HG03108 (cell line): ENCODE measurements at regions not wholly inside any gene's neighbourhood (a gene's known extent, or its start where the extent isn't known, plus 50 kb on each side); places are given as distances from the start of the nearest gene placed in this dataset.
"Not testable (repeated sequence)": the region's sequence is repeated elsewhere in the genome, so short reads cannot be mapped to it uniquely, and the experiment has no call there.

Experiments used
- ATAC-seq: cut with Tn5 transposase; IDR thresholded peaks from one replicate; pipeline ENCODE4 v1.9.1; 2021; ENCODE audit warnings: moderate library complexity; ENCODE audit not compliant: unreplicated experiment

DNA sequence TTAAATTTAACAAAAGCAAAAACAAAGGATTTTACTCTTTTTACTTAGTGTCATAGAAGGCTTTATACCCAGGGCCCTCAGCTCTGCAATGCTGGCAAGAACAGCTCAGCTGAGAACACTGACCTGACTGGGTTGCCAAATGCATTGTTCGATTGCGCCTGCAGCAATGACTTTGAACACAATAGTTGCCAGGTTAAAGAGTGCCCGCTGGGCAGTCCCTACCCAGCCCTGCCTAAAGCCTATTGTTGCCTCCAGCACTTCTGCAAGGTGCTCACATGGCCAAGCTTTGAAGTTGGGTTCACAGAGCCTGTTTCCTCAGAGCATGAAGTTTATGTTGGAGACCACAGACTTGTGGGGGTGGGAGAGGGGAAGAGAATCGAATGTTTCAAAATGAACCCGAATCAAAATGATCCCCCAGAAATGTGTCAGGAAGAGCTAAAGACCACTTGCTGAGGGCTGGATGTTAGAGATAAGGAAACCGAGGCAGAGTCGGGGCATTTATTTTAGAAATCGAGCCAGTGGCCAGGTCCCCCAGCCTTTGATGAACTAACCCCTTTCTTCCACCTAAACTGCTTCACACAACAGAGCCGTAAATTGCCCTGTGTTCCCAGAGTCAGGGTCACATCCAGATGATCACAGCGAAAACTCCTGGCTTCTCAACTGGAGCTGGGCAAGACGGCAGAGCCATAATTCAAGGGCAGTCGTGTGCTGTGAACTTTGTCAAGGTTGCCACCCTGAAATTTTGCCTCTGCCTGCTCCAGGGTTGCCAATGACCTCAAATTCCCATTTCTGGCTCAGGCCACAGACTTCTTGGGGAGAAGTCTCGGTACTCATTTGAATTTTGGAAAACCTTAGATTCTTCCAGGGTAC, 55.0 kb downstream of the FOXA2 start:
- no peak for ATAC-seq

DNA sequence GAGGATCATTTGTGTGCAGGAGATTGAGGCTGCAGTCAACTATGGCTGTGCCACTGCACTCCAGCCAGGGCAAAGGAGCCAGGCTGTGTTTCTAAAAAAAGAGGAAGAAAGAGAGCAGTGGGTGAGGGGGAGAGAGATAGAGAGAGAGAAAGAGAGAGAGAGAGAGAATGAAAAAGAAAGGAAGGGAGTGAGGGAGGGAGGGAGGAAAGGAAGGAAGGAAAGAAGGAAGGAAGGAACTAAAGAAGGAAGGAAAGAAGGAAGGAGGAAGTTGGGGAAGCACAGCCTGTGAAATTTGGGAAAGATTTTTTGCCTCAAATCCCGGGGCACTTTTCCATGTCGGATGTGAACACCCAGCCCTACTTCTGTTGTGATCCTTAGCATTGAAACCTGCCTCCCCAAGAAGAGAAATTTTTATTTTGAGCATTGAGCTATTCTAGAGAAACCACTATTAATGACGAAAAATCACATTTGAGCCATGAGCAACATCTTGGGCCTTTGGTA, 57.8 kb downstream of the FOXA2 start:
- no peak for ATAC-seq

DNA sequence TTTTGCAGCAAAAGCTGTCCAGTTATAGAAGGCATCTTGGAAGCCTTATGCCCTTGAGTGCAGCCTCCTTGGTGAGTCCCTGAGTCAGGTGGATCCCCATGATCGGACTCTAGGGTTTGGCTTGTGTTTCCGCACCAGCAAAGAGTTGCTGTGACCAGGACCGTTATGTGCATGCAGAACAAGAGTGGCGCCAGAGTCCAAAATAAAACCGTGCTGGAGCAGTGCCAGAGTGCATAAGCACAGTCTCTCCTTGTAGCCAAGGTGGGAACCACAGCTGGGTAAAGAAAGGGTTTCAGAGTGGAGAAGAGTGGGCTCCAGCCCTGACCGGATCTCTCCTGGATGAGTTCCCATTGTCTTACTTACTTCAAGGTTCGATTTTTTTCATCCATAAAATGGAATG, 58.6 kb downstream of the FOXA2 start:
- ATAC-seq: no peak

DNA sequence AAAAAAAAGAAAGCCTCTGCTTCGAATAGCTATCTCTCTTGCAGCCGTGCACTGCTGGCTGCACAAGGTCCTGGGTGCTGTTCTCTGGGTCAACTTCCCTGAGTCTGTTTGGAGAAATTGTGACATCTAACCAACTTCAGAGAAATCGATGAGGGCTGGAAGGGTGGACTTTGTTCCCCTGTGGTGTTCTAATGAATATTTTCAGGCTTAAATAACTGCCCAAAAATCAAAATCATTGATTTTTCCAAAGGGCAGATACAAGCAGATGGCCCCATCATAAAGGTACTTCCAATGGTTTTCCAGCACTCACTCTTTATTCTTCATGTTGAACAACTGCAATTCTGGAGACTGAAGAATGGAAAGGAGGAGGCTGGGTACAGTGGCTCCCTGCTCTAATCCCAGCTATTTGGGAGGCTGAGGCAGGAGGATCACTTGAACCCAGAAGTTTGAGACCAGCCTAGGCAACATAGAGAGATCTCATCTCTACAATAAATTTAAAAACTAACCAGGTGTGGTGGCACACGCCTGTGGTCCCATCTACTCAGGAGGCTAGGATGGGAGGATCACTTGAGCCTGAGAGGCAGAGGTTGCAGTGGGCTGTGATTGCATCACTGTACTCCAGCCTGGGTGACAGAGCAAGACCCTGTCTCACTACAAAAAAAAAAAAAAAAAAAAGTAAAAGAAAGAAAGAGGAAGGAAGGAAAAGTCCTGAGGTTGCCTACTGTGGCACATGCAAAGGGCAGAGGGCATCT, 59.1 kb downstream of the FOXA2 start:
- ATAC-seq: no peak

DNA sequence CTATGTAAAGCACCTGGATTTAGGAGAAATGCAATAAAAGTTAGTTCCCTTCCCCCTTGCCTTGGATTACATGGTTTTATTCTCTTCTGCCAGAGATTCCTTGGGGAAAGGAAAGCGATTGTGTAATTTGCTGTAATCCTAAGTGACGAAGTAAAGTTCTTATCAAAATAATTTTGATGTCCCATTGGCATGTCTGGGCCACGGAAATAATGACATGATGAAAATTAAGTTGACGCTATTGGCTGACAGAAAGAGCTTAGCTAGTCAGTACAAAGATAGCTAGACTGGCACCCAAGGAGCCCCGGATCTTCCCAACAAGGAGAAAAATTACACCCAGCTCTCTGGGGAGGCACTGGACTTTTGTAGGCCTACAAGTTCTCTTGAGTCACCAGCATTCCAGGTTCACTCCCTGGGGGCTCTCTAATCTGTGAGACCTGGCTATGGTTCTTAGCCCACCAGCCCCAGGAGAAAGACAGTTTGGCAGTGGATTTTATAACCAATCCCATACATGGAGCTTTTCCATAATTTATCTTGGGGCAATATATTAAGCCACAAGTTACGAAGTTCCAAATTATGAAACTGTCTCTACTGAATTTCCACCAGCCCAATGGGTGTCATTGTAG, 59.9 kb downstream of the FOXA2 start:
- no peak for ATAC-seq

DNA sequence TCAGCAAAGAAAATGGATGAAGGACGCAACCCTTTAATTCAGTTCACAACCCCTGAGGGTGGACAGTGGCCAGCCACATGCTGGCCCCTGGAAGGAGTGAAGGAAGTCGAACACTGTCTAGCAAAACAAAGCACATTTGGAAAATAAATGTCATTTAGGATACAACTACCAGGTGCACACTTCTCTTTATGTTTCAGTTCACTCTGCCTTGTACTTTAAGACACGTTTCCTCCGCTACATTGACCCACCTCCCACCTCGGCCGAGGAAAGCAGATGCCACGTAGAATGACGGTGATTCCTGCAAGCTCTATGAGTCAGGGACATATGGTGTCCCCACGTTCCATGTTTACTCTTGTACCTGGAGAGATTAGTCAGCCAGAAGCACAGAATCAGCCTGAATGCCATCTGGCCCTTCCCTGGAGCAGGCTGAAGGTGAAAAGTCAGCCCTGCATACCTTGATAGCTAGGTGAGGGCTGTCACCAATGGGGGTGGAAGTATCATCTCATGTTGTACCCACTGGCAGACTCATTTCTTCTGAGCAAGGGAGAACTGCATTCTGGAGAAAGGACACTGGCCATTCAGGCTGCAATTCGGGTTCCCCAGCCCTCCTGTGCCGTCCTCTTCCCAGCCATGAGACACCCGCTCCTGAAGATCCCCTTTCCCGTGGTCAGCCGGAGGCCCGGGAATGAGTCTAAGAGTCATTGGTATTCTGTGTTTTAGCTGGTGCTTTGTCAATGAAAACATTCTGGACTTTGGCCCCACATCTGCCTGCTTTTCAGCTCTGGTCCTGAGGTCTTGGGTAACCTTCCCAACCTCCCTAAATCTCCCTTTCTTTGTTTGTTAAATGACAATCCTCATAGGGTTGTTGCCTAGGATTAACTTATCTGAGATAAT, 60.6 kb downstream of the FOXA2 start:
- no peak for ATAC-seq

DNA sequence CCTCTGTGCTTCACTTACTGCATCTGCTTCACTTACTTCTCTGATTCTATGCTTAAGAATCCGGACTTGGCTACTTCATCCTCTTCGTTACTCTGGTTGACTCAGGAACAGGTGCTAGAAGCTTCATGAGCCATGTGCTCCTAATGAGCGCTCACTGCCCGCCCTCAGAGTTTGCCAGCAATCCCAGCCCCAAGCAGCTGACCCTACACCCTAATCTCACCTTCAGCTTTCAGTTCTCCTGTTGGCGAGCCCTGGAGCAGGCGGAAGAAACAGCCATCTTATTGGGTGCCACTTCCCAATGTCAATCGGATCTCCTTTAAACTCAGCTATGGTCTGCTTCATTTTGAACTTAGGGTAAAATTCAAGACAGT, 61.3 kb downstream of the FOXA2 start:
- no peak for ATAC-seq

DNA sequence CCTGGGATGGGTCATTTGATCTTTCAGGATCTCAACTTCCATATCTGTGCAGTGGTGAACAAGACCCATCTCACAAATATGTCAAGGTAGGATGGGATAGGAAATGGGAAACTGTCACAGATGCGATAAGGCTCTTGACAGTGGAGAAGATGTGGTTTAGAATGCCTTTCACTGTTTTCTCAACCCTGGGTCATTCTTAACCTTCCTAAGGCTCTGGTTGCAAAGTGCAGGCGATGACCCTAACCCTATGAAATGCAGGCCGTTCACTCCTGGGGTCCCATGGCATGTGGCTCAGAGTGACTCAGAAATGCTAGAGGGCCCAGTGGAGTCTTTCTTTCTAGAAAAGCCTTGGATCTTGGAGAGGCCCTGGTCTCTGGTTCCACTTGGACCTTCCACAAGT, 61.7 kb downstream of the FOXA2 start:
- ATAC-seq: no peak

DNA sequence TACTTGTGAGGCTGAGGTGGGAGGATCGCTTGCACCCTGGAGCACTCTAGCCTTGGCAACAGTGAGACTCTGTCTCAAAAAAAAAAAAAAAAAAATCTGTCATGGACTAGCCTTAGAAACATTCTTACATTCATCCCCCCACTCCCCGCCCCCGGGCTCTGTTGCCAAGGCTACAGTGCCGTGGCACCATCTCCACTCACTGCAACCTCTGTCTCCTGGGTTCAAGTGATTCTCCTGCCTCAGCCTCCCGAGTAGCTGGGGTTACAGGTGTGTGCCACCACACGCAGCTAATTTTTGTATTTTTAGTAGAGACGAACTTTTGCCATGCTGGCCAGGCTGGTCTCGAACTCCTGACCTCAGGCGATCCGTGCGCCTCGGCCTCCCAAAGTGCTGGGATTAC, 62.4 kb downstream of the FOXA2 start:
- ATAC-seq: not testable (repeated sequence)

DNA sequence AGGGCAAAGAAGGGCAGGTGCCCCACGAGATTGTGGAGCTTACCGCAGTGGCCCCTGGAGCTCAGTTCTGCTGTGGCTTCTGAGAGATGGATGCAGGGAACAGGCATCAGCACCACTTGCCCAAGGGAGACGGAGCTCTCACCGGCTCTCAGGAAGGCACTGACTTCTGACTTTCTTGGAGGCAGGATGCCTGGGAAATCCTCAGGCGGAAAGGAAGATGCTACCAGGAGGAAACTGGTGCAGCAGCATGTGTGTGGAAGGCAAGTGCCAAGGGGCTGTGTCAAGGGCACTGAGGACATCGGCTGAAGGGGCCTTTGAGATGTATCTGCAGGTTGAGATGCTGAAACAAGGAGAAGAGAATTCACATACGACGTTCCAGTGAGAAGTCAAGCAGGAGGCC, 64.0 kb downstream of the FOXA2 start:
- ATAC-seq: no peak

DNA sequence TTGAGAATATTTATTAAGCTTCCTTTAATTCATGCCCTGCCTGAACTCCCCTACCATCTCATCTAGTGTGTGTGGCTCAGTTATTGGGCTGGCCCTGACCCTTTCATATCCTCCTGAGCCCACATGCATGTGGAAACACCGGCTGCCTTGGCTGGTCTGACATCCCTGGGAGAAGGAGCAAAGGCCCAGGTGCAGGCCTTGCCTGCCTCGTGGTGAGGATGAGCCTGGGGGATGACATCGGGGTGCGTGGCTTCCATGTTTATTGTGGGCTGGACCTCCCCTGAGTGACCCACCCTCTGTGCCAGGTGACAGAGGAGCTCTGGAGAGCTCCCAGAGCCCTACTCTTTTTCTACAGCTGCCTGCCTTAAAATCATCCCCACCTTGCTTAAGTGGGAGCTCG, 69.1 kb downstream of the FOXA2 start:
- ATAC-seq: no peak

DNA sequence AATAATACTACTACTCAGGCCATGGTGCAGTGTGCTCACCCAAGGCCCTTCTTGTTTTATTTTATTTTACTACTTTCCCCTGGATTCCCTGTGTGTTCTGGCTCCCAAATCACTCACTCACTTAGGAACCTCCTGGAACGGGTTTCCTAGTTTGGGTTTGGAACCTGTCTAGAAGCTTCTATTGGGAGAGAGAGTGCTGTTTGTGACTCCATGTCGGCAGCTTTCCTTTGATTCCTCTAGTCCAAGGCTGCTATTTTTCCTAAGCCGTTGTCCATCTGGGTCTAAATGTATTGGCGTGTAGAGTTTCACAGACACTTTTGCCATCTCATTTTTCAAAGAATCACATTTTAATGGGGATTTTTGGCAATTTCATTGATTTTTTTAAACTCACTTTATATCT, 70.8 kb downstream of the FOXA2 start:
- no peak for ATAC-seq

DNA sequence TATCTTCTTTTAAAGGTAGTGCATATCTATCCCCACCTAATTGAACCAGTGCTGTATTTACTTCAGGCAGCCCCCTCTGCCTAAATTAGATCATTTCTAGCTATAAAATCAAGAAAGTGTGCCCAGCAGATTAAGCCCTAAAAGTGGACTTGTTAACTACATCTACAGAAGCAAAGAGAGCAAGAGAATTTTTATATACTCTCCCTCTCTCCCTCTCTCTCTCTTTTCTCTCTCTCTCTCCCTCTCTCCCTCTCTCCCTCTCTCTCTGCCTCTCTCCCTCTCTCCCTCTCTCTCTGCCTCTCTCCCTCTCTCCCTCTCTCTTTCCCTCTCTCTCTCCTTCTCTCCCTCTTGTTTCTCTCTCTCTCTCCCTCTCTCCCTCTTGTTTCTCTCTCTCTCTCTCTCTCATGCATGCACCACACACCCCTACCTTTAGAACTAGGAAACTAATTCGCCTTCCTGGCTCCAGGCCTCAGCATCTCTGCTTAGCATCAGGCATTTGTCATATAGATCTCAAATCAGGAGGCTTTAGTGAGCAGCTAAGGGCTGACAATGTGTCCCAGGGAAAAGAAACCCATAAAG, 71.4 kb downstream of the FOXA2 start:
- ATAC-seq: no peak

DNA sequence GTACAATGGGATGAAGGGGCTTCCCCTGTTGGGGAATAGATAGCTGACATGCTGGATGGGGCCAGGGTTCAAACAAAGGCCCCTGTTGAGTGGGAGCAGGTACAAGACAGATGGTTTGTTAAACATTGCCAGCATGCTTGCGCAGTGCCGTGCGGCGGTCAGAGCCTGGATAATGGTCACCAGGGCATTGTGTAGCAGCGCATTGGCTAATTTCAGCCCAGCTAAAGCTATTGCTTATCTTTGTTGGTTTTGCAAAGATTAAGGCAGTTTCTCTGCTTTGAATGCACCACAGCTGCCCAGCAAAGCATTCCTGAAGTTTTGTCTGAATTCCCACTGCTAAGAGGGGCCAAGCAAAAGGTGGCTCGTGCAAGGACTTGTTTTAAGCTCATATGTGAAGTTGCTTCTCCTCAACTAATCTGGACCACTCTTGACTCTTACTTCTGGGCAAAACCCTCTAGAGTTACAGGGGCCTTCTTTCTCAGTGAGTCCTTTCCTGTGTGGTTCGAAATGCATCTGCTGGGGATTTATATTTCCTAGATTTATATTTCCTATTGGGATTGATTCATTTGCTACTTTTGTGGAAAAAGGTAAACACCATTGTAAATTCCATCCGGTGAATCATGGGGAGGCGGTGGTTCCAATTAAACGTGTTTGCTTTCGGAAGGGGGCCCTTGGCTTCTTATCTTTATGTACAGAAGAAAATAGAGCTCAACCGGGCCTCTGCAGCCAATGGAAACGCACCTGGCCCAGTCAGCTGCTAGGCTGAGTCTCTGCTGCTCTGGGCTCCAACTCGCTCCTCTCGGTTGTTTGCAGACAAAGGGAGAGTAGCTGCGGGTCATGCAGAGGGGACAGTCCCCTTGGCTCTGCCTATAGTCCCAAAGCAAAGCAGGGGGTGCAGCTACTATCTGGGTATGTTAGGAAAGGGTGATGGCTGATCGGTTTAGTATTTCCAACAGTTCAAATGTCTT, 72.1 kb downstream of the FOXA2 start:
- no peak for ATAC-seq

DNA sequence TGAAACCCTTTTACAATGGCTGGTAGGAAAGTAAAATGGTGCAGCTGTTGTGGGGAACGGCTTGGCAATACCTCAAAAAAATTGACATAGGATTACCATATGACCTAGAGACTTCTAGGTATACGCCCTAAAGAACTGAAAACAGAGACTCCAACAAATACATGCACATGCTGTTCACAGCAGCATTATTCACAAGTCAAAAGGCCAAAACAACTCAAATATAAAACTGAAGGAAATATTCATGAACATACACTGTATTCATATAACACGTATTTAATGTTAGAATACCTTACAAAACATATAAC, 74.6 kb downstream of the FOXA2 start:
- no peak for ATAC-seq

DNA sequence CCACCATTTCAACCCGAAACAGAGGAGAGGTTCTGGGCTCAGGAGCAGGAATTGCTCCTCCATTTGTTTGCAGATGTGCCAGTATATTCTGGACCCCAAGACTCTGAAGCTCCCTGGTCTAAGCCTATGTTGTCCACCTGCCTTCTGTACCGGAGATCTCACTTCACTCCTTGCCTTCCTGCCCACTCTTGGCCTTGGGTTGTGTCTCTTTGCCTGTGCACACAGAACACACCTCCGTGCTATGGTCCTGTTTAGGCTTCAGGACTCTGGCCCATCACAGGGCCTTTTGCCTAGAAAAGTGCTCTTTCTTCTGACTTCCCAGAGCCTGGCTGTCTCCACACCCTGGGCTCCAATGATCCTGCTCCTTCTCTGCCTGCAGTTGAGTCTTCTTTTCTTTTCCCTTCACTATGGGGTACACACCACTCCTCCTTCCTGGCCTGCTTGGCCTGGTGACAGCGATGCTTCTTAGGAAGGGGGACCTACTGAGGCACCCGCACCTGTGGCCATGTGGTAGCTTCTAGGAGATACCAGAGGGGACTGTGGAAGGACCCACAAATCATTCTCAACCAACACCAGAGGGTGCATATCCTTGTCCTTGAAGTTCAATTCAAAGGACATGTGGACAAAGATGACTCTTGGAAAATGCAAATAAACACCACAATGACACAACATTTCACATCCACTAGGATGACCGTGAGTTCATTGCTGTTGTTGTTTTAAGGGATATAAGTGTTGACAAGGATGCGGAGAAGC, 75.1 kb downstream of the FOXA2 start:
- ATAC-seq: no peak

DNA sequence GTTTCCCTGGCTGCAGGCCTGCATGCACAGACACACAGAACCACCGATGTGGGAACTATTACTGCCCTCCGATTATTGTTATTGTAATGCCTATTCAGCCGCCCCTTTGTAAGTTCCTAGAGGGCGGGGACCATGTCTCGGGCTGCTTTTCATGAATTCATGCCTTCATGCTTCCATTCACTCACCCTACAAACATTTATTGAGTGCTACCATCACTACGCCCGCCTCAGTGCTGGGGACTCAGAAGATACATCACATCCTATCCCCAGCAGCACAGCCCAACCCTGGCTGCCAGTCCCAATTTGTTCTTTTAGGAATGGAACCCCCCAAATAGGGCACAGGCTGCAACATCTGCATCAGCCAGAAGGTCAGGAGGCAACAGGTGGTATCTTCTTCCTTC, 75.9 kb downstream of the FOXA2 start:
- ATAC-seq: no peak

DNA sequence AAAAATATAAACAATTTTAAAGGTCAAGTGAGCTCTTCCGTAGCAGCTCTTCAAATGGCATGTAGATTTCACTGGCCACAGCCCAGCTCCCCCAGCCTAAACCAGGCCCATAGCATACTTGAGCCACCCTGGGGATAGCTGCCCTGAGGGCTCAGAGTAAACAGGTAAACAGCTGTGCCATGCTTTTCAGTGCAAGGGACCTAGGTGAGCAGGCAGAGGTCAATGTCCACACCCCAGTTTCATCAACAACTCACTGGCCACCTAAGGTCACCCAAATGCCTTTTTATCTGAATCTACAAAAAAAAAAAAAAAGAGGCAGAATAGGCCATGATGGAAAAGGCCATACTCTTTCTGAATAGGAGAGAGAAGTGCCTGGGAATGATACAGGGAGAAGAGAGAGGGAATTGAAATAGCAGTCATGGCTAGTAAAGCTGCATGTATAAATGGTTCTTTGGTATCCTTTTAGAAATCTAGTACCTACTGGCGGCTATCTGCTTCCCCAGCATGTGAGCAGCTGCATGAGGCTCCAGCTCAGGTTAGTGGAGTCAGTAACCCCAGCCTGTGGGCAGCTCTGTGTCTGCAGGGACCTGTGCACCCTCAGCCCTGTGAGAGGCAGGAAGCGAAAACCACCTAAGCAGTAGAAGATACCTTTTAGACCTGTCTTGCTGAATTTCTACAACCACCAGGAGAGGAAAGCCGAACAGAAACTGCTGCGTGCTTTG, 77.0 kb downstream of the FOXA2 start:
- ATAC-seq: no peak
